Upper lobe of left lung (tissue), 6 donors: ENCODE measurements at regions not wholly inside any gene's neighbourhood (a gene's known extent, or its start where the extent isn't known, plus 50 kb on each side); places are given as distances from the start of the nearest gene placed in this dataset.

Experiments used
- ATAC-seq, 2 donors: fragments of 200-7000 bp; cut with Tn5 transposase; one replicate each; pipeline ENCODE4 v1.9.1; 2022; ENCODE audit warnings: mild to moderate bottlenecking in 2 of 2, moderate library complexity in 2 of 2; ENCODE audit not compliant: low FRiP score in 2 of 2
- DNase-seq, 2 donors: peaks; one replicate each; pipeline ENCODE4 v3.0.0-alpha.2; 2019 to 2020
- H3K27ac ChIP-seq, 4 donors: fragments of 200-600 bp; sonication (generic); one replicate each; pipeline ENCODE4 v1.5.1; 2016 to 2019
- H3K27me3 ChIP-seq, 4 donors: fragments of 200-600 bp; sonication (generic); one replicate each; pipeline ENCODE4 v1.5.1; 2017 to 2019
- H3K36me3 ChIP-seq, 4 donors: fragments of 200-600 bp; sonication (generic); one replicate each; pipeline ENCODE4 v1.5.1; 2016 to 2019
- H3K4me1 ChIP-seq, 4 donors: fragments of 200-600 bp; sonication (generic); one replicate each; pipeline ENCODE4 v1.5.1; 2018 to 2019
- H3K4me3 ChIP-seq, 4 donors: fragments of 200-600 bp; sonication (generic); one replicate each; pipeline ENCODE4 v1.5.1; 2017 to 2019; ENCODE audit warnings: mild to moderate bottlenecking in 2 of 4, moderate library complexity in 1 of 4
- H3K9me3 ChIP-seq, 4 donors: fragments of 200-600 bp; sonication (generic); one replicate each; pipeline ENCODE4 v1.5.1; 2018 to 2019
- EP300 ChIP-seq, 4 donors: sonication (generic); formaldehyde crosslinking; IDR thresholded peaks; one replicate each; pipeline ENCODE4 v1.5.1; 2017; ENCODE audit warnings: antibody characterized with exemption in 4 of 4, control low read depth in 2 of 4
- POLR2A ChIP-seq, 4 donors: fragments of 450-650 bp; IDR thresholded peaks; one replicate each; pipeline ENCODE4 v1.5.1; 2016 to 2017; ENCODE audit warnings: antibody characterized with exemption in 4 of 4, mild to moderate bottlenecking in 2 of 4
- POLR2AphosphoS5 ChIP-seq, 2 donors: sonication (generic); formaldehyde crosslinking; IDR thresholded peaks; one replicate each; pipeline ENCODE4 v1.5.1; 2017; ENCODE audit warnings: antibody characterized with exemption in 2 of 2
- WGBS, 2 donors: methylation state at CpG; one replicate each; pipeline ENCODE4 v1.1.5; 2017 to 2018; 5-methylcytosine and 5-hydroxymethylcytosine counted together
- TF ChIP-seq, protein P1 (sequence below), 6 experiments: fragments of 450-650 bp in 4 of 6; fragments of 200-600 bp in 2 of 6; sonication (generic) in 2 of 6; IDR thresholded peaks; one replicate each; pipeline ENCODE4 v1.5.1; 2016 to 2019; ENCODE audit warnings: antibody characterized with exemption in 6 of 6
- donor health status: DM: no; HTN: no; CAD: no; lungs with moderate emphysema.
- donor health status: DM: no; HTN: yes; CAD: no; lungs with severe emphysema.

DNA sequence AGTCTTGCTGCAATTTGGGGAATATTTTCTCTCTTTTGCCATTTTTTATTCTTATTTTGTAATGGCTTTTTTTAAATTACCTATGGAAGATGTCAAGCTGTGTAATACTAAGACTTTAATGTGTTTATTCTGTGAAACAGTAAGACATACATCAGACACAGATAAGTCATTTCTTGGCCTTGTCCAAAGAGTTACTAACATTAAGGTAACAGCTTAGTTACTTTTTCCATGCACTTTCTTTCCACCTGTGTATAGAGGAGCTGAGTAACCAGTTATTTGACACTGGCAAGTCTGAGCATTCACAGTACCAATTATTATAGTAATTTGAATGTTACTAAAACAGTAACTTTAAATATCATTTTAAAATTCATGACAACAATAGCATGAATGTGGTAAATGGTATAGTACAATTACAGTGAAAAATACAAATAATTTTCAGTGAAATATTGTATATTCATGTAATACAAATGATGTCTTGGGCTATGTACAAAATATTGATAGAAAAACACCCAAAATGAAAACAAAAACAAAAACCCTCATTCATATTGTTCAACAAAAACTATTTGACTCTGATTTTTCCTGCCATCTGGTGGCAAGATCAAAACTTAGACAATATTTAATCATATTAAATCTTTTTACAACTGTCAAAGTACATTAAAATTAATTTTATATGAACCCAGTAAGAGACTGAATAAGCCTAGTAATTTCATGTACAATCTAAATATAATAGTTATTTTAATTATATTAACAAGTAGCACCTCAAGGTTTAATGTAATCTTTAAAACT, 259.8 kb upstream of the SEMA3A start:
- no peaks in the 10 kb centered on the region for H3K36me3 ChIP-seq
- H3K4me1 ChIP-seq, result no peaks in the 10 kb centered on the region
- no peak overlapping the region for H3K4me3 ChIP-seq
- H3K27ac ChIP-seq, result no peak overlapping the region
- ATAC-seq (no peak), DNase-seq (no peak)
- no peaks in the 10 kb centered on the region for H3K9me3 ChIP-seq
- no peak for TF ChIP-seq EP300 (IDR thresholded peaks at IDR 0.05)
- no peaks in the 10 kb centered on the region for H3K27me3 ChIP-seq

DNA sequence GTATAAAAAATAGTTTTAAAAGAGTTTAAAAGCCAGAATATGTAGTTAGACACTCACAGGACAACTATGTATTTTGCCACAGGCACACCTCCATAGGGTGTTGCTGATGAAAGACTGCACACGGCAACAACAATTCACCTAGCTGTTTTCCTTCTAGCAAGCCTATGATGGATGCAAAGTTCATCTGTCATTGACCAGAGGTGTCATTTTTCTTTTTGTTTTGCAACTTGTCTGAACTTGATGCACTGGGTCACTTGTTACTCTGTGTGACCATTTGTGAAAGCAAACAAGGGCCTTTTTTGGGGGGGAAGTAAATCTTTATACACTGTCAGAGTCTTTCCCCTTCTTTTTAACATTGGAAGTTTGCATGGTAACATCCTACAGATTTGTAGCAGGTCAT, 258.0 kb upstream of the SEMA3A start:
- Histone ChIP-seq H3K9me3 (no peaks in the 10 kb centered on the region), H3K36me3 (no peaks in the 10 kb centered on the region), H3K27me3 (no peaks in the 10 kb centered on the region), H3K4me3 (no peak overlapping the region), H3K27ac (no peak overlapping the region), H3K4me1 (no peaks in the 10 kb centered on the region)
- ATAC-seq (no peak), DNase-seq (no peak)
- 83 to 91% methylated on average over 1 of the region's 1 CpG for WGBS, 2 donors
- TF ChIP-seq, protein P1, sequence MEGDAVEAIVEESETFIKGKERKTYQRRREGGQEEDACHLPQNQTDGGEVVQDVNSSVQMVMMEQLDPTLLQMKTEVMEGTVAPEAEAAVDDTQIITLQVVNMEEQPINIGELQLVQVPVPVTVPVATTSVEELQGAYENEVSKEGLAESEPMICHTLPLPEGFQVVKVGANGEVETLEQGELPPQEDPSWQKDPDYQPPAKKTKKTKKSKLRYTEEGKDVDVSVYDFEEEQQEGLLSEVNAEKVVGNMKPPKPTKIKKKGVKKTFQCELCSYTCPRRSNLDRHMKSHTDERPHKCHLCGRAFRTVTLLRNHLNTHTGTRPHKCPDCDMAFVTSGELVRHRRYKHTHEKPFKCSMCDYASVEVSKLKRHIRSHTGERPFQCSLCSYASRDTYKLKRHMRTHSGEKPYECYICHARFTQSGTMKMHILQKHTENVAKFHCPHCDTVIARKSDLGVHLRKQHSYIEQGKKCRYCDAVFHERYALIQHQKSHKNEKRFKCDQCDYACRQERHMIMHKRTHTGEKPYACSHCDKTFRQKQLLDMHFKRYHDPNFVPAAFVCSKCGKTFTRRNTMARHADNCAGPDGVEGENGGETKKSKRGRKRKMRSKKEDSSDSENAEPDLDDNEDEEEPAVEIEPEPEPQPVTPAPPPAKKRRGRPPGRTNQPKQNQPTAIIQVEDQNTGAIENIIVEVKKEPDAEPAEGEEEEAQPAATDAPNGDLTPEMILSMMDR (IDR thresholded peaks at IDR 0.05), result no peak
- TF ChIP-seq EP300 (IDR thresholded peaks at IDR 0.05), result no peak
- TF ChIP-seq POLR2A (IDR thresholded peaks at IDR 0.05), result no peak

DNA sequence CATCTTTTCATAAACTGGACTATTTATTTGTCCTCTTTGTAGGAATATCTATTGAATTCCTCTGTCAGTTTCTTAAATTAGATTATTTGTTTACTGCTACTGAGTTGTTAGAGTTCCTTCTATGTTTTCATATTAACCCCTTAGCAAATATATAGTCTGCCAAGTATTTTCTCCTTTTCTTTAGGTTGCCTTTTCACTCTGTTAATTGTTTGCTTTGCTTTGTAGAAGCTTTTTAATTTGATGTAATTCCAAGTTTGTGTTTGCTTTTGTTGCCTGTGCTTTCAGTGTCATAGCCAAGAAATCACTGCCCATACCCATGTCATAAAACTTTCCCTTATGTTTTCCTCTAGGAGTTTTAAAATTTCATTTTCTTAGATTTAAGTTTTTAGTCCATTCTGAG, 256.2 kb upstream of the SEMA3A start:
- TF ChIP-seq, protein P1 (IDR thresholded peaks at IDR 0.05), result no peak
- TF ChIP-seq POLR2AphosphoS5 (IDR thresholded peaks at IDR 0.05) (no peak), EP300 (IDR thresholded peaks at IDR 0.05) (no peak)
- H3K4me1 ChIP-seq, result no peaks in the 10 kb centered on the region
- H3K36me3 ChIP-seq, result no peaks in the 10 kb centered on the region
- H3K4me3 ChIP-seq, result no peak overlapping the region
- ATAC-seq, result no peak
- H3K27ac ChIP-seq, result no peak overlapping the region
- no peaks in the 10 kb centered on the region for H3K27me3 ChIP-seq
- H3K9me3 ChIP-seq, result no peaks in the 10 kb centered on the region
- no peak for DNase-seq

DNA sequence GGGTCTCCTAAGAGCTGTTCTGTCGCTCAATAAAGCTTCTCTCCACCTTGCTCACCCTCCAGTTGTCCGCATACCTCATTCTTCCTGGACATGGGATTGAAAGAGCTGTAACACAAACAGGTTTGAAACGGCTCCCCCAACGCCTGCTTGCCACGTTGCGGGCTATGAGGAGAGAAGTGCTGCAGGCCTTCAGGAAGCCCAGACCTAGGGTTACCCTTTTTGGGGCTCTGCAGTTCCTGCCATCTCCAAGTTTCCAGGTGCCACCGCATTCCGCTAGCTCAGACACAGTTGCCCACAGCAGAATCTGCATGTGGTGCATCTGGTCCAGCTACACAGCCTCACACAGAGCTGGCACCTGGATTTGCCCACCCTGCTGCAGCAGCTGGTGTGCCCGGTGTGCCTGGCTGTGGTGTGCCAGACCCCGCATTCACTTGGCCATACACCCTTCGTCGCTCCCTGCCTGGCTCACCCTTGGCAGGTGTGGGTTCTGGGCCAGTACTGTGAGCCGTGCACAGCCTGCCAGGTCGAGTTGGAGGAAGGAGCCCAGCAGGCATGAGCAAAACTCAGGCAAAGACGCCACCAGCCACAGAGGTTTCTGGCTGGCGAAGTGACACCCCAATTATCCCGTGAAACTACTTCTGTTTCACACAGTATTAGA, 253.2 kb upstream of the SEMA3A start:
- Histone ChIP-seq H3K4me1 (no peaks in the 10 kb centered on the region), H3K9me3 (no peaks in the 10 kb centered on the region), H3K36me3 (no peaks in the 10 kb centered on the region), H3K27ac (no peak overlapping the region), H3K27me3 (no peaks in the 10 kb centered on the region), H3K4me3 (no peak overlapping the region)
- ATAC-seq (peak in 1 of 2 donors; percentile 55), DNase-seq (peak in 1 of 2 donors; percentile 49)
- no peak for TF ChIP-seq POLR2AphosphoS5 (IDR thresholded peaks at IDR 0.05)
- 94 to 97% methylated on average over 15 to 17 of the region's 17 CpGs for WGBS, 2 donors

- Histone ChIP-seq H3K9me3 (no peaks in the 10 kb centered on the region), H3K4me3 (no peak overlapping the region), H3K36me3 (no peaks in the 10 kb centered on the region), H3K27ac (no peak overlapping the region), H3K27me3 (no peaks in the 10 kb centered on the region), H3K4me1 (no peaks in the 10 kb centered on the region)
- peak; percentile 21 to 49 for ATAC-seq
- 97% methylated on average over 6 to 7 of the region's 14 CpGs for WGBS, 2 donors
- no peak for TF ChIP-seq POLR2A (IDR thresholded peaks at IDR 0.05)
- TF ChIP-seq EP300 (IDR thresholded peaks at IDR 0.05), result no peak
- TF ChIP-seq, protein P1 (IDR thresholded peaks at IDR 0.05), result no peak
- TF ChIP-seq POLR2AphosphoS5 (IDR thresholded peaks at IDR 0.05), result no peak
- DNase-seq, result peak in 1 of 2 donors; percentile 59
Observed at GRCh38 chr7:84446991-84447480, 252.4 kb upstream of the SEMA3A start.
